Neural crest cell (in vitro differentiated cells): ENCODE measurements at regions not wholly inside any gene's neighbourhood (a gene's known extent, or its start where the extent isn't known, plus 50 kb on each side); places are given as distances from the start of the nearest gene placed in this dataset.

Experiments
- DNase-seq: peaks from one replicate; pipeline ENCODE4 v3.0.0; 2021; ENCODE audit warnings: low read depth, mixed read lengths, low spot score
- H3K27ac Mint-ChIP-seq: one replicate; pipeline ENCODE4 v1.8.0; 2021; ENCODE audit warnings: mild to moderate bottlenecking, mixed read lengths; ENCODE audit not compliant: unreplicated experiment
- H3K27me3 Mint-ChIP-seq: 2 replicates; pipeline ENCODE4 v1.8.0; 2021; ENCODE audit warnings: low read depth, mild to moderate bottlenecking, mixed read lengths
- H3K36me3 Mint-ChIP-seq: 2 replicates; pipeline ENCODE4 v1.8.0; 2021; ENCODE audit warnings: low read depth, mild to moderate bottlenecking, mixed read lengths
- H3K4me1 Mint-ChIP-seq: 2 replicates; pipeline ENCODE4 v1.8.0; 2021; ENCODE audit warnings: mixed read lengths
- H3K4me3 Mint-ChIP-seq: one replicate; pipeline ENCODE4 v1.8.0; 2021; ENCODE audit warnings: mild to moderate bottlenecking, mixed read lengths
- H3K9me3 Mint-ChIP-seq: 2 replicates; pipeline ENCODE4 v1.8.0; 2021; ENCODE audit warnings: mixed read lengths
- TF ChIP-seq, protein P1 (sequence below): fragments of 200-600 bp; sonication (generic); conservative IDR thresholded peaks from 2 replicates; pipeline ENCODE4 v1.5.0; 2021; ENCODE audit warnings: antibody characterized with exemption, mild to moderate bottlenecking

DNA sequence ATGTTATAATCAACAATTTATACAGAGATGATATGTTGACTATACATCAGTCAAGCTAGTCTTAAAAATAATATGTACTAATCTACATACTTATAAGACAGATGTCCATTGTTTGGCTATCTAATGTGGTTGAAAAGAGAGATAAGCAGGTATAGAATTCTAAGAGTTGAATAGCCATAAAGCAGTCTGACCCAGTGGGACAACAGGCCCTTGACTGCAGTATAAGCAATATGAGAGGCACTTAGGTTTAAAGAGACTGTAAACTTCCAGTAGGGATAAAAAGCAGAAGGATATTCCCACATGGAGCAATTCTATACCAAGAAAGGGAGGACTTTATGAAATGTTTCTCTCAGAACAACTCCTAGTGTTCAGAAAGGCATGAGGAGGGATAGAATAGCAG, 139.3 kb downstream of the ELAPOR2 start:
- H3K27ac Mint-ChIP-seq, result no peak overlapping the region
- no peaks in the 10 kb centered on the region for H3K4me1 Mint-ChIP-seq
- H3K9me3 Mint-ChIP-seq, result no peaks in the 10 kb centered on the region
- no peak overlapping the region for H3K4me3 Mint-ChIP-seq
- TF ChIP-seq, protein P1, sequence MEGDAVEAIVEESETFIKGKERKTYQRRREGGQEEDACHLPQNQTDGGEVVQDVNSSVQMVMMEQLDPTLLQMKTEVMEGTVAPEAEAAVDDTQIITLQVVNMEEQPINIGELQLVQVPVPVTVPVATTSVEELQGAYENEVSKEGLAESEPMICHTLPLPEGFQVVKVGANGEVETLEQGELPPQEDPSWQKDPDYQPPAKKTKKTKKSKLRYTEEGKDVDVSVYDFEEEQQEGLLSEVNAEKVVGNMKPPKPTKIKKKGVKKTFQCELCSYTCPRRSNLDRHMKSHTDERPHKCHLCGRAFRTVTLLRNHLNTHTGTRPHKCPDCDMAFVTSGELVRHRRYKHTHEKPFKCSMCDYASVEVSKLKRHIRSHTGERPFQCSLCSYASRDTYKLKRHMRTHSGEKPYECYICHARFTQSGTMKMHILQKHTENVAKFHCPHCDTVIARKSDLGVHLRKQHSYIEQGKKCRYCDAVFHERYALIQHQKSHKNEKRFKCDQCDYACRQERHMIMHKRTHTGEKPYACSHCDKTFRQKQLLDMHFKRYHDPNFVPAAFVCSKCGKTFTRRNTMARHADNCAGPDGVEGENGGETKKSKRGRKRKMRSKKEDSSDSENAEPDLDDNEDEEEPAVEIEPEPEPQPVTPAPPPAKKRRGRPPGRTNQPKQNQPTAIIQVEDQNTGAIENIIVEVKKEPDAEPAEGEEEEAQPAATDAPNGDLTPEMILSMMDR, result no peak
- no peaks in the 10 kb centered on the region for H3K27me3 Mint-ChIP-seq
- no peak for DNase-seq
- H3K36me3 Mint-ChIP-seq, result peaks cover 10% of the 10 kb centered on the region

GRCh38 chr7:86918245-86918644, 141.2 kb downstream of the ELAPOR2 start:
- H3K27ac Mint-ChIP-seq, result no peak overlapping the region
- TF ChIP-seq, protein P1, result no peak
- H3K36me3 Mint-ChIP-seq, result peaks cover 10% of the 10 kb centered on the region
- H3K4me3 Mint-ChIP-seq, result no peak overlapping the region
- DNase-seq, result no peak
- H3K9me3 Mint-ChIP-seq, result no peaks in the 10 kb centered on the region
- no peaks in the 10 kb centered on the region for H3K27me3 Mint-ChIP-seq
- no peaks in the 10 kb centered on the region for H3K4me1 Mint-ChIP-seq

DNA sequence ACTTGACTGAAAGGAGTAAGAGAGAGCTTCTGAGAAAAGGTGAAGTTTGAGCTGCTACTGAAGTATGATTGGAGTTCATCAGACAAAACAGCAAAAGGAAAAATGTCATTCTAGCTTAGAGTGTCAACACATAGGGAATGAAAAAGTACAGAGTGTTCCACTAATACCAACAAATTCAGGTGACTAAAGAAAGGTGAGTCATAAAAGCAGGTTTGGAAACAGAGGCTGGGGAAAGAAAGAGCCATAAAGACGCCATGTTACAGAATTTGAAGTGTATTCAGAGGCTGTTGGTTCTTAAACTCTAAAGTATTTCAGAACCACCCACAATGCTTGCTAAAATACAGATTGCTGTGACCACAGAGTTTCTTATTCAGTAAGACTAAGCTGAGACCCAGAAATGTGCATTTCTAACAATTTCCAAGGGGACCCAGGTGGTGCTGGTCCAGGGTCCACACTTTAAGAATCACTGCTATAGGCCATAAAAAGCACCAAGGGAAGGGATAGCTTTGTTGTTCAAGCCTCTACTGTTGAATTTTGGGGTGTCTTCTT, 143.1 kb downstream of the ELAPOR2 start:
- Mint-ChIP-seq H3K36me3 (peaks cover 13% of the 10 kb centered on the region), H3K9me3 (no peaks in the 10 kb centered on the region), H3K4me1 (no peaks in the 10 kb centered on the region), H3K27me3 (no peaks in the 10 kb centered on the region), H3K4me3 (no peak overlapping the region), H3K27ac (no peak overlapping the region)
- TF ChIP-seq, protein P1, result no peak
- DNase-seq, result no peak

GRCh38 chr7:86914551-86914950, 144.9 kb downstream of the ELAPOR2 start:
- Mint-ChIP-seq H3K36me3 (peaks cover 13% of the 10 kb centered on the region), H3K27me3 (no peaks in the 10 kb centered on the region)
- TF ChIP-seq, protein P1, result peak; percentile 71

More at GRCh38 chr7:86914551-86914950, 144.9 kb downstream of the ELAPOR2 start:
- Mint-ChIP-seq H3K4me1 (no peaks in the 10 kb centered on the region), H3K4me3 (no peak overlapping the region), H3K27ac (no peak overlapping the region), H3K9me3 (no peaks in the 10 kb centered on the region)
- DNase-seq, result no peak
